MM.1S (cell line): ENCODE measurements at regions not wholly inside any gene's neighbourhood (a gene's known extent, or its start where the extent isn't known, plus 50 kb on each side); places are given as distances from the start of the nearest gene placed in this dataset.

Source experiments
- DNase-seq: peaks from one replicate; pipeline ENCODE4 v3.0.0-alpha.2; 2015
- H2AFZ ChIP-seq: fragments of 300-600 bp; sonication (generic); 2 replicates; pipeline ENCODE4 v1.6.0; 2016; ENCODE audit warnings: antibody characterized with exemption, low read length
- H3F3A ChIP-seq: fragments of 300-600 bp; sonication (generic); 2 replicates; pipeline ENCODE4 v1.6.1; 2016; ENCODE audit warnings: mild to moderate bottlenecking, antibody characterized with exemption, low read length, moderate library complexity, mixed read lengths; ENCODE audit not compliant: insufficient read depth
- H3K27ac ChIP-seq: fragments of 300-600 bp; sonication (generic); 2 replicates; pipeline ENCODE4 v1.5.1; 2016; ENCODE audit warnings: mild to moderate bottlenecking, low read length
- H3K27me3 ChIP-seq: fragments of 300-600 bp; sonication (generic); replicated peaks from 2 replicates; pipeline ENCODE4 v1.6.0; 2016; ENCODE audit warnings: low read length; ENCODE audit not compliant: insufficient read depth
- H3K36me3 ChIP-seq: fragments of 300-600 bp; sonication (generic); replicated peaks from 2 replicates; pipeline ENCODE4 v1.6.1; 2016; ENCODE audit warnings: mild to moderate bottlenecking, low read length, mixed read lengths; ENCODE audit not compliant: insufficient read depth
- H3K4me1 ChIP-seq: fragments of 300-600 bp; sonication (generic); 2 replicates; pipeline ENCODE4 v1.6.1; 2016; ENCODE audit warnings: low read length, mixed read lengths
- H3K4me2 ChIP-seq: fragments of 300-600 bp; sonication (generic); 2 replicates; pipeline ENCODE4 v1.6.0; 2016; ENCODE audit warnings: low read depth, low read length
- H3K4me3 ChIP-seq: fragments of 300-600 bp; sonication (generic); 2 replicates; pipeline ENCODE4 v1.5.1; 2016; ENCODE audit warnings: low read length, mixed read lengths
- H3K79me2 ChIP-seq: fragments of 300-600 bp; sonication (generic); 2 replicates; pipeline ENCODE4 v1.6.1; 2016; ENCODE audit warnings: mixed run types, low read length, mixed read lengths
- H3K9ac ChIP-seq: fragments of 300-600 bp; sonication (generic); 2 replicates; pipeline ENCODE4 v1.6.1; 2016; ENCODE audit warnings: low read length, mixed read lengths
- H3K9me2 ChIP-seq: fragments of 300-600 bp; sonication (generic); replicated peaks from 2 replicates; pipeline ENCODE4 v1.6.1; 2016; ENCODE audit warnings: mild to moderate bottlenecking, low read length, mixed read lengths; ENCODE audit not compliant: insufficient read depth
- H3K9me3 ChIP-seq: fragments of 300-600 bp; sonication (generic); replicated peaks from 2 replicates; pipeline ENCODE4 v1.6.1; 2016; ENCODE audit warnings: mild to moderate bottlenecking, low read length, mixed read lengths; ENCODE audit not compliant: insufficient read depth
- H4K20me1 ChIP-seq: fragments of 300-600 bp; sonication (generic); 2 replicates; pipeline ENCODE4 v1.6.1; 2016; ENCODE audit warnings: mild to moderate bottlenecking, low read length, moderate library complexity, mixed read lengths; ENCODE audit not compliant: insufficient read depth
- CTCF ChIP-seq: fragments of 300-600 bp; sonication (generic); IDR thresholded peaks from 2 replicates; pipeline ENCODE4 v1.5.1; 2016; ENCODE audit warnings: antibody characterized with exemption, low read length, mixed read lengths
- EZH2 ChIP-seq: fragments of 300-600 bp; sonication (generic); optimal IDR thresholded peaks from 2 replicates; pipeline ENCODE3; 2017; ENCODE audit warnings: low read depth, mild to moderate bottlenecking, antibody characterized with exemption, low read length, mixed read lengths
- EZH2phosphoT487 ChIP-seq: fragments of 300-600 bp; sonication (generic); IDR thresholded peaks from 2 replicates; pipeline ENCODE4 v1.6.1; 2018; ENCODE audit warnings: antibody characterized with exemption, low read length

GRCh38 chr4:26124753-26125321 is 196.0 kb upstream of the RBPJ start:
- no peaks in the 10 kb centered on the region for H3K9me2 ChIP-seq
- no peaks in the 10 kb centered on the region for H3K27me3 ChIP-seq
- H3K9ac ChIP-seq = no peak overlapping the region
- no peaks in the 10 kb centered on the region for H3K79me2 ChIP-seq
- H3K27ac ChIP-seq = no peak overlapping the region
- no peaks in the 10 kb centered on the region for H4K20me1 ChIP-seq
- no peaks in the 10 kb centered on the region for H3K9me3 ChIP-seq
- H3K4me3 ChIP-seq = no peak overlapping the region
- H3K4me2 ChIP-seq = no peak overlapping the region
- no peaks in the 10 kb centered on the region for H3K36me3 ChIP-seq
- H3F3A ChIP-seq = no peaks in the 10 kb centered on the region
- no peaks in the 10 kb centered on the region for H3K4me1 ChIP-seq
- no peak overlapping the region for H2AFZ ChIP-seq
- TF ChIP-seq EZH2 (no peak), EZH2phosphoT487 (no peak), CTCF (no peak)
- DNase-seq = no peak

- TF ChIP-seq CTCF (no peak), EZH2 (no peak), EZH2phosphoT487 (no peak)
- H3K9me2 ChIP-seq = no peaks in the 10 kb centered on the region
- H3K9ac ChIP-seq = no peak overlapping the region
- H3K27me3 ChIP-seq = no peaks in the 10 kb centered on the region
- H3K79me2 ChIP-seq = no peaks in the 10 kb centered on the region
- H3K4me1 ChIP-seq = no peaks in the 10 kb centered on the region
- no peaks in the 10 kb centered on the region for H3K36me3 ChIP-seq
- H3K27ac ChIP-seq = no peak overlapping the region
- no peaks in the 10 kb centered on the region for H4K20me1 ChIP-seq
- no peak overlapping the region for H2AFZ ChIP-seq
- H3F3A ChIP-seq = no peaks in the 10 kb centered on the region
- H3K9me3 ChIP-seq = no peaks in the 10 kb centered on the region
- no peak overlapping the region for H3K4me2 ChIP-seq
- H3K4me3 ChIP-seq = no peak overlapping the region
- no peak for DNase-seq
Observed at GRCh38 chr4:26126143-26126718, 194.6 kb upstream of the RBPJ start.

- Histone ChIP-seq H3K27ac (no peak overlapping the region), H3K4me1 (no peaks in the 10 kb centered on the region), H3K4me2 (no peak overlapping the region), H4K20me1 (no peaks in the 10 kb centered on the region), H3K4me3 (no peak overlapping the region), H3K9me2 (no peaks in the 10 kb centered on the region), H3K9ac (no peak overlapping the region), H3K27me3 (no peaks in the 10 kb centered on the region), H3K36me3 (no peaks in the 10 kb centered on the region), H3K79me2 (no peaks in the 10 kb centered on the region), H3F3A (no peaks in the 10 kb centered on the region), H3K9me3 (no peaks in the 10 kb centered on the region), H2AFZ (no peak overlapping the region)
- DNase-seq = no peak
- no peak for TF ChIP-seq CTCF
- TF ChIP-seq EZH2phosphoT487 = no peak
- TF ChIP-seq EZH2 = no peak
Observed at GRCh38 chr4:26126994-26127393, 193.8 kb upstream of the RBPJ start.
